Upper lobe of left lung (tissue), 6 donors: ENCODE measurements at regions not wholly inside any gene's neighbourhood (a gene's known extent, or its start where the extent isn't known, plus 50 kb on each side); places are given as distances from the start of the nearest gene placed in this dataset.
A peak's percentile ranks its signal among the peaks of the same experiment; 100 is the strongest.

Experiments used
- ATAC-seq, 2 donors: fragments of 200-7000 bp; cut with Tn5 transposase; one replicate each; pipeline ENCODE4 v1.9.1; 2022; ENCODE audit warnings: mild to moderate bottlenecking in 2 of 2, moderate library complexity in 2 of 2; ENCODE audit not compliant: low FRiP score in 2 of 2
- DNase-seq, 2 donors: peaks; one replicate each; pipeline ENCODE4 v3.0.0-alpha.2; 2019 to 2020
- H3K27ac ChIP-seq, 4 donors: fragments of 200-600 bp; sonication (generic); one replicate each; pipeline ENCODE4 v1.5.1; 2016 to 2019
- H3K27me3 ChIP-seq, 4 donors: fragments of 200-600 bp; sonication (generic); one replicate each; pipeline ENCODE4 v1.5.1; 2017 to 2019
- H3K36me3 ChIP-seq, 4 donors: fragments of 200-600 bp; sonication (generic); one replicate each; pipeline ENCODE4 v1.5.1; 2016 to 2019
- H3K4me1 ChIP-seq, 4 donors: fragments of 200-600 bp; sonication (generic); one replicate each; pipeline ENCODE4 v1.5.1; 2018 to 2019
- H3K4me3 ChIP-seq, 4 donors: fragments of 200-600 bp; sonication (generic); one replicate each; pipeline ENCODE4 v1.5.1; 2017 to 2019; ENCODE audit warnings: mild to moderate bottlenecking in 2 of 4, moderate library complexity in 1 of 4
- H3K9me3 ChIP-seq, 4 donors: fragments of 200-600 bp; sonication (generic); one replicate each; pipeline ENCODE4 v1.5.1; 2018 to 2019
- CTCF ChIP-seq, 6 experiments: fragments of 450-650 bp in 4 of 6; fragments of 200-600 bp in 2 of 6; sonication (generic) in 2 of 6; IDR thresholded peaks; one replicate each; pipeline ENCODE4 v1.5.1; 2016 to 2019; ENCODE audit warnings: antibody characterized with exemption in 6 of 6
- EP300 ChIP-seq, 4 donors: sonication (generic); formaldehyde crosslinking; IDR thresholded peaks; one replicate each; pipeline ENCODE4 v1.5.1; 2017; ENCODE audit warnings: antibody characterized with exemption in 4 of 4, control low read depth in 2 of 4
- POLR2A ChIP-seq, 4 donors: fragments of 450-650 bp; IDR thresholded peaks; one replicate each; pipeline ENCODE4 v1.5.1; 2016 to 2017; ENCODE audit warnings: antibody characterized with exemption in 4 of 4, mild to moderate bottlenecking in 2 of 4
- POLR2AphosphoS5 ChIP-seq, 2 donors: sonication (generic); formaldehyde crosslinking; IDR thresholded peaks; one replicate each; pipeline ENCODE4 v1.5.1; 2017; ENCODE audit warnings: antibody characterized with exemption in 2 of 2
- WGBS, 2 donors: methylation state at CpG; one replicate each; pipeline ENCODE4 v1.1.5; 2017 to 2018; 5-methylcytosine and 5-hydroxymethylcytosine counted together
- donor health status: DM: no; HTN: no; CAD: no; lungs with moderate emphysema.
- donor health status: DM: no; HTN: yes; CAD: no; lungs with severe emphysema.

- Histone ChIP-seq H3K36me3 (no peaks in the 10 kb centered on the region), H3K4me1 (no peaks in the 10 kb centered on the region), H3K27ac (no peak overlapping the region), H3K9me3 (peaks cover 5 to 17% (median 12%) of the 10 kb centered on the region in 4 donors), H3K4me3 (no peak overlapping the region), H3K27me3 (no peaks in the 10 kb centered on the region)
- TF ChIP-seq POLR2AphosphoS5 (IDR thresholded peaks at IDR 0.05) (no peak), EP300 (IDR thresholded peaks at IDR 0.05) (no peak), CTCF (IDR thresholded peaks at IDR 0.05) (no peak), POLR2A (IDR thresholded peaks at IDR 0.05) (no peak)
- WGBS, 2 donors = 84 to 85% methylated on average over 22 to 30 of the region's 31 CpGs
- peak in 1 of 2 donors; percentile 50 for DNase-seq
- ATAC-seq = peak in 1 of 2 donors; percentile 8
These were observed 196.2 kb downstream of the KIF26A start for GRCh38 chr14:104334424-104335161.

GRCh38 chr14:104335176-104335575, 196.8 kb downstream of the KIF26A start:
- 77 to 78% methylated on average over 3 to 4 of the region's 4 CpGs for WGBS, 2 donors
- TF ChIP-seq POLR2AphosphoS5 (IDR thresholded peaks at IDR 0.05) (no peak), POLR2A (IDR thresholded peaks at IDR 0.05) (no peak), CTCF (IDR thresholded peaks at IDR 0.05) (no peak), EP300 (IDR thresholded peaks at IDR 0.05) (no peak)
- Histone ChIP-seq H3K27ac (no peak overlapping the region), H3K27me3 (no peaks in the 10 kb centered on the region), H3K4me1 (no peaks in the 10 kb centered on the region), H3K36me3 (no peaks in the 10 kb centered on the region), H3K4me3 (no peak overlapping the region), H3K9me3 (peaks cover 3 to 11% (median 7%) of the 10 kb centered on the region in 4 donors)
- DNase-seq (no peak), ATAC-seq (no peak)

GRCh38 chr14:104335611-104336010, 197.2 kb downstream of the KIF26A start:
- no peaks in the 10 kb centered on the region for H3K4me1 ChIP-seq
- H3K9me3 ChIP-seq = peaks cover 3 to 7% (median 5%) of the 10 kb centered on the region in 4 donors
- no peak overlapping the region for H3K4me3 ChIP-seq
- no peaks in the 10 kb centered on the region for H3K36me3 ChIP-seq
- no peak for DNase-seq
- no peak overlapping the region for H3K27ac ChIP-seq
- WGBS, 2 donors = 88 to 91% methylated on average over 4 to 12 of the region's 12 CpGs
- H3K27me3 ChIP-seq = no peaks in the 10 kb centered on the region
- TF ChIP-seq EP300 (IDR thresholded peaks at IDR 0.05) (no peak), POLR2A (IDR thresholded peaks at IDR 0.05) (no peak), CTCF (IDR thresholded peaks at IDR 0.05) (no peak), POLR2AphosphoS5 (IDR thresholded peaks at IDR 0.05) (no peak)
- ATAC-seq = no peak

- peaks cover 3 to 7% (median 5%) of the 10 kb centered on the region in 4 donors for H3K9me3 ChIP-seq
- ATAC-seq (no peak), DNase-seq (no peak)
- TF ChIP-seq EP300 (IDR thresholded peaks at IDR 0.05) (no peak), POLR2AphosphoS5 (IDR thresholded peaks at IDR 0.05) (no peak), POLR2A (IDR thresholded peaks at IDR 0.05) (no peak), CTCF (IDR thresholded peaks at IDR 0.05) (no peak)
- H3K27ac ChIP-seq = no peak overlapping the region
- H3K4me3 ChIP-seq = no peak overlapping the region
- H3K4me1 ChIP-seq = peaks cover 0 to 2% (median under 1%) of the 10 kb centered on the region in 4 donors
- H3K36me3 ChIP-seq = no peaks in the 10 kb centered on the region
- WGBS, 2 donors = 91% methylated on average over 3 to 4 of the region's 4 CpGs
- no peaks in the 10 kb centered on the region for H3K27me3 ChIP-seq
These were observed 199.0 kb downstream of the KIF26A start for GRCh38 chr14:104337351-104337750.

- ATAC-seq = no peak
- Histone ChIP-seq H3K4me1 (peaks cover 0 to 6% (median 2%) of the 10 kb centered on the region in 4 donors), H3K4me3 (no peak overlapping the region), H3K36me3 (no peaks in the 10 kb centered on the region), H3K27ac (no peak overlapping the region), H3K9me3 (peaks cover 3 to 7% (median 5%) of the 10 kb centered on the region in 4 donors), H3K27me3 (no peaks in the 10 kb centered on the region)
- TF ChIP-seq EP300 (IDR thresholded peaks at IDR 0.05) = no peak
- no peak for TF ChIP-seq CTCF (IDR thresholded peaks at IDR 0.05)
- TF ChIP-seq POLR2AphosphoS5 (IDR thresholded peaks at IDR 0.05) = no peak
- no peak for TF ChIP-seq POLR2A (IDR thresholded peaks at IDR 0.05)
- no peak for DNase-seq
- 79 to 89% methylated on average over 1 of the region's 1 CpG for WGBS, 2 donors
These were observed 201.0 kb downstream of the KIF26A start for GRCh38 chr14:104339361-104339760.
